K562 (cell line): ENCODE measurements at regions not wholly inside any gene's neighbourhood (a gene's known extent, or its start where the extent isn't known, plus 50 kb on each side); places are given as distances from the start of the nearest gene placed in this dataset.

ENCODE experiments used
- ATAC-seq: fragments of 200-7000 bp; cut with Tn5 transposase; 3 replicates; pipeline ENCODE4 v1.9.1; 2020; ENCODE audit warnings: moderate library complexity
- BruUV-seq: library from RNA; stranded (reverse); fragments of 400-500 nt; replicated peaks from 2 replicates; lab custom pipeline; 2021; lab: Mats Ljungman, UMichigan
- CTCF ChIA-PET: fragments of 300-600 bp; formaldehyde crosslinking; extraction: SDS; loops from one replicate; lab custom pipeline; 2021; ENCODE audit warnings: low intra/inter-chr PET ratio; lab: Yijun Ruan, JAX
- POLR2A ChIA-PET: fragments of 300-600, 350-650 bp; sonication (Branson Sonifier 250); formaldehyde crosslinking; extraction: SDS; loops from one replicate; lab custom pipeline; 2021; ENCODE audit warnings: antibody characterized with exemption, inconsistent platforms; lab: Yijun Ruan, JAX
- DNase-seq, 4 experiments: peaks; one replicate each; pipeline versions ENCODE4 v3.0.0 to v3.0.0-alpha.2; 2011 to 2018; ENCODE audit warnings: low spot score in 3 of 4, mixed read lengths in 3 of 4; ENCODE audit errors: extremely low read depth in 1 of 4
- FAIRE-seq: peaks from 2 replicates; lab custom pipeline; 2011; peaks lifted over from hg19 to GRCh38; lab: Jason Lieb, UNC
- H2AFZ ChIP-seq: 2 replicates; pipeline ENCODE4 v1.6.0; 2011; ENCODE audit warnings: low read depth, low read length, control low read depth, inconsistent platforms
- H3K27ac ChIP-seq: fragments of 200-600 bp; 3 replicates; pipeline ENCODE4 v1.8.0; 2011; ENCODE audit warnings: low read depth, mild to moderate bottlenecking, control low read depth, inconsistent platforms, low read length, moderate library complexity, mixed read lengths; ENCODE audit errors: extremely low read depth
- H3K27me3 ChIP-seq, 2 experiments: fragments of 300-600 bp in 1 of 2; 2 replicates in 1 of 2; 3 replicates in 1 of 2; pipeline versions ENCODE4 v1.6.0 to v1.8.0; 2011; ENCODE audit warnings: inconsistent platforms in 2 of 2, low read length in 2 of 2, mild to moderate bottlenecking in 1 of 2, mixed read lengths in 1 of 2, moderate library complexity in 1 of 2; ENCODE audit not compliant: control insufficient read depth in 2 of 2, insufficient read depth in 2 of 2
- H3K36me3 ChIP-seq: fragments of 300-600 bp; 3 replicates; pipeline ENCODE4 v1.8.0; 2011; ENCODE audit warnings: mild to moderate bottlenecking, low read length, inconsistent platforms; ENCODE audit not compliant: control insufficient read depth, insufficient read depth
- H3K4me1 ChIP-seq, 2 experiments: fragments of 200-600 bp in 1 of 2; replicated peaks in 1 of 2; 2 replicates in 1 of 2; 3 replicates in 1 of 2; pipeline versions ENCODE4 v1.5.1 to v1.8.0; 2011; ENCODE audit warnings: inconsistent platforms in 2 of 2, low read length in 2 of 2, mild to moderate bottlenecking in 1 of 2, mixed read lengths in 1 of 2, moderate library complexity in 1 of 2; ENCODE audit not compliant: control insufficient read depth in 2 of 2, insufficient read depth in 2 of 2
- H3K4me2 ChIP-seq: 2 replicates; pipeline ENCODE4 v1.6.1; 2011; ENCODE audit warnings: low read length, control low read depth, inconsistent platforms, mixed read lengths; ENCODE audit not compliant: insufficient read depth
- H3K4me3 ChIP-seq: fragments of 200-600 bp; sonication (generic), shearing (Covaris generic); 2 replicates; pipeline ENCODE4 v1.5.1; 2016; ENCODE audit warnings: control low read depth, inconsistent platforms
- H3K79me2 ChIP-seq: fragments of 200-600 bp; 3 replicates; pipeline ENCODE4 v1.8.0; 2011; ENCODE audit warnings: low read length, inconsistent platforms; ENCODE audit not compliant: control insufficient read depth, insufficient read depth
- H3K9ac ChIP-seq, 2 experiments: 2 replicates each; pipeline versions ENCODE4 v1.6.0 to v1.6.1; 2011; ENCODE audit warnings: low read depth in 2 of 2, low read length in 2 of 2, control low read depth in 1 of 2, inconsistent platforms in 1 of 2, mild to moderate bottlenecking in 1 of 2, mixed read lengths in 1 of 2; ENCODE audit not compliant: insufficient read depth in 1 of 2
- H3K9me1 ChIP-seq: one replicate; pipeline ENCODE4 v1.6.0; 2011; ENCODE audit warnings: inconsistent platforms, mild to moderate bottlenecking, low read length, moderate library complexity; ENCODE audit not compliant: control insufficient read depth, insufficient read depth
- H3K9me3 ChIP-seq: replicated peaks from 2 replicates; pipeline ENCODE4 v1.5.1; 2011; ENCODE audit warnings: low read depth, low read length, inconsistent platforms; ENCODE audit not compliant: control insufficient read depth, insufficient read depth
- H4K20me1 ChIP-seq: replicated peaks from 2 replicates; pipeline ENCODE4 v1.6.1; 2011; ENCODE audit warnings: low read length, inconsistent platforms, mixed read lengths; ENCODE audit not compliant: control insufficient read depth, insufficient read depth
- FIP1L1 ChIP-seq: fragments of 200-400 bp; formaldehyde crosslinking; IDR thresholded peaks from 2 replicates; pipeline ENCODE4 v1.6.1; 2018; ENCODE audit warnings: mild to moderate bottlenecking, low read depth, low read length; ENCODE audit not compliant: poor library complexity, severe bottlenecking
- MAZ ChIP-seq, 2 experiments: fragments of 450-650 bp in 1 of 2; sonication (generic) in 1 of 2; formaldehyde crosslinking; IDR thresholded peaks in 1 of 2; conservative IDR thresholded peaks in 1 of 2; 2 replicates each; pipeline versions ENCODE4 v1.4.0 to v1.5.0; 2020; ENCODE audit warnings: mild to moderate bottlenecking in 1 of 2, missing genetic modification reagents in 1 of 2
- NEUROD1 ChIP-seq: fragments of 150-350 bp; IDR thresholded peaks from 2 replicates; pipeline ENCODE4 v1.6.1; 2014; ENCODE audit warnings: borderline replicate concordance, low read length, low read depth; ENCODE audit not compliant: partially characterized antibody
- OTX1 ChIP-seq: fragments of 450-650 bp; formaldehyde crosslinking; IDR thresholded peaks from 2 replicates; pipeline ENCODE4 v1.4.0; 2022; ENCODE audit warnings: mild to moderate bottlenecking
- POLR2G ChIP-seq: fragments of 200-400 bp; formaldehyde crosslinking; IDR thresholded peaks from 2 replicates; pipeline ENCODE4 v1.6.1; 2017; ENCODE audit warnings: low read depth, mild to moderate bottlenecking, antibody characterized with exemption, low read length, moderate library complexity
- POU5F1 ChIP-seq: fragments of 150-350 bp; IDR thresholded peaks from 2 replicates; pipeline ENCODE4 v1.6.1; 2014; ENCODE audit warnings: borderline replicate concordance, low read length, low read depth, mild to moderate bottlenecking; ENCODE audit not compliant: partially characterized antibody
- RBM25 ChIP-seq: fragments of 200-400 bp; formaldehyde crosslinking; IDR thresholded peaks from 2 replicates; pipeline ENCODE4 v1.6.1; 2018; ENCODE audit warnings: low read length, low read depth, moderate library complexity; ENCODE audit not compliant: severe bottlenecking
- RFX7 ChIP-seq: fragments of 250-450 bp; sonication (Bioruptor Pico); IDR thresholded peaks from 2 replicates; pipeline ENCODE4 v1.5.1; 2021; ENCODE audit warnings: mild to moderate bottlenecking
- SIN3A ChIP-seq, 2 experiments: fragments of 150-350 bp in 1 of 2; IDR thresholded peaks; 2 replicates each; pipeline ENCODE4 v1.6.1; 2011 to 2016; ENCODE audit warnings: borderline replicate concordance in 2 of 2, low read depth in 2 of 2, low read length in 2 of 2, mild to moderate bottlenecking in 2 of 2, moderate library complexity in 2 of 2; ENCODE audit not compliant: control insufficient read depth in 1 of 2
- SRSF1 ChIP-seq: fragments of 200-400 bp; formaldehyde crosslinking; IDR thresholded peaks from 2 replicates; pipeline ENCODE4 v1.6.1; 2017; ENCODE audit warnings: mild to moderate bottlenecking, low read depth, low read length, moderate library complexity
- ZBTB11 ChIP-seq, 3 experiments: fragments of 200-800 bp in 1 of 3; fragments of 250-450 bp in 1 of 3; fragments of 450-650 bp in 1 of 3; sonication (Bioruptor Pico) in 1 of 3; sonication (Bioruptor generic) in 1 of 3; formaldehyde crosslinking in 1 of 3; IDR thresholded peaks; 2 replicates each; pipeline versions ENCODE4 v1.6.1 to v1.8.0; 2016 to 2022; ENCODE audit warnings: mild to moderate bottlenecking in 2 of 3, missing genetic modification characterization in 2 of 3, missing compliant biosample characterization in 1 of 3, moderate library complexity in 1 of 3
- ZNF12 ChIP-seq: sonication (generic); formaldehyde crosslinking; IDR thresholded peaks from 2 replicates; pipeline ENCODE4 v1.4.0; 2020; ENCODE audit warnings: mild to moderate bottlenecking, missing genetic modification reagents
- ZNF232 ChIP-seq: sonication (generic); formaldehyde crosslinking; IDR thresholded peaks from 2 replicates; pipeline ENCODE4 v1.8.0; 2022; ENCODE audit warnings: mild to moderate bottlenecking, missing genetic modification reagents
- ZNF282 ChIP-seq: sonication (generic); formaldehyde crosslinking; IDR thresholded peaks from 2 replicates; pipeline ENCODE4 v1.8.1; 2023; ENCODE audit warnings: missing genetic modification reagents
- ZNF764 ChIP-seq: fragments of 250-450 bp; sonication (Bioruptor Pico); IDR thresholded peaks from 2 replicates; pipeline ENCODE4 v1.4.0; 2020; ENCODE audit warnings: low read depth, mild to moderate bottlenecking, moderate library complexity
- WGBS: fragments of 100-300 bp; shearing (Covaris generic); methylation state at CpG from one replicate; pipeline ENCODE4 v1.1.6; 2016; ENCODE audit warnings: low coverage, mixed read lengths; ENCODE audit not compliant: insufficient coverage; ENCODE audit errors: missing lambda C conversion rate; 5-methylcytosine and 5-hydroxymethylcytosine counted together
- in situ Hi-C: fragments of 300-500 bp; cut with MboI; formaldehyde crosslinking; loops from 4 replicates; pipeline ENCODE4 v1.15.0; 2018; ENCODE audit warnings: inconsistent platforms, mixed read lengths
- intact Hi-C: fragments of 100-400 bp; cut with micrococcal nuclease; formaldehyde crosslinking; loops from 2 replicates; pipeline ENCODE4 v1.14.2; 2022

- no peak for TF ChIP-seq MAZ (CRISPR knock-in tag; conservative IDR thresholded peaks at IDR 0.05 in 1 of 2, IDR thresholded peaks at IDR 0.05 in 1 of 2)
- no peak for TF ChIP-seq NEUROD1
Observed at GRCh38 chr12:127943481-127944210, 323.3 kb upstream of the TMEM132C start (continued).

- ATAC-seq: no peak
- H3K79me2 ChIP-seq: no peaks in the 10 kb centered on the region
- intact Hi-C loops: no loop called here
- no peak for FAIRE-seq
- in situ Hi-C loops: no loop called here
- no peaks in the 10 kb centered on the region for H3K4me1 ChIP-seq
- H3K36me3 ChIP-seq: no peaks in the 10 kb centered on the region
- H3K4me2 ChIP-seq: no peak overlapping the region
- CTCF ChIA-PET: no interaction called here
- no peak for DNase-seq
- POLR2A ChIA-PET: no interaction called here
- no peaks in the 10 kb centered on the region for H3K9me1 ChIP-seq
- H3K9ac ChIP-seq: no peak overlapping the region
- H3K4me3 ChIP-seq: no peak overlapping the region
- H3K27ac ChIP-seq: no peak overlapping the region
- no TSS peak for BruUV-seq
- no peaks in the 10 kb centered on the region for H4K20me1 ChIP-seq
- H3K9me3 ChIP-seq: no peaks in the 10 kb centered on the region; the same call in 1 of the 2 replicates
- no peak overlapping the region for H2AFZ ChIP-seq
- 1% methylated on average over 9 of the region's 9 CpGs for WGBS
- H3K27me3 ChIP-seq: no peaks in the 10 kb centered on the region
- no peak for TF ChIP-seq SIN3A (IDR thresholded peaks at IDR 0.05; ENCODE audit: borderline replicate concordance in 2 of 2, control insufficient read depth in 1 of 2, low read depth in 2 of 2, low read length in 2 of 2)
- no peak for TF ChIP-seq POU5F1
- no peak for TF ChIP-seq RFX7 (CRISPR knock-in tag)
- no peak for TF ChIP-seq ZNF282 (CRISPR knock-in tag)
- TF ChIP-seq ZBTB11 (CRISPR knock-in tag; IDR thresholded peaks at IDR 0.05): no peak
- TF ChIP-seq OTX1: no peak
- no peak for TF ChIP-seq ZNF12 (CRISPR knock-in tag)
- TF ChIP-seq ZNF764 (CRISPR knock-in tag): no peak
- no peak for TF ChIP-seq POLR2G
- TF ChIP-seq FIP1L1: no peak
- TF ChIP-seq ZNF232: no peak
- no peak for TF ChIP-seq SRSF1
- no peak for TF ChIP-seq RBM25
Observed at GRCh38 chr12:127944211-127944899, 322.6 kb upstream of the TMEM132C start.
